Right lobe of liver (tissue), 4 donors: ENCODE measurements at regions not wholly inside any gene's neighbourhood (a gene's known extent, or its start where the extent isn't known, plus 50 kb on each side); places are given as distances from the start of the nearest gene placed in this dataset.

Source experiments
- CTCF ChIP-seq, 4 donors: fragments of 200-600 bp in 3 of 4; fragments of 450-650 bp in 1 of 4; IDR thresholded peaks; one replicate each; pipeline versions ENCODE4 v1.5.1 to v1.8.0; 2016 to 2022; ENCODE audit warnings: antibody characterized with exemption in 4 of 4, mild to moderate bottlenecking in 2 of 4
- POLR2A ChIP-seq: fragments of 450-650 bp; IDR thresholded peaks from one replicate; pipeline ENCODE4 v1.6.1; 2017; ENCODE audit warnings: antibody characterized with exemption, mild to moderate bottlenecking
- donor health status: DM: no; HTN: no; CAD: no.
- donor health status: DM: no; HTN: no; CAD: no.
- donor health status: DM: no; HTN: yes; CAD: no.

GRCh38 chr14:65229748-65230728 is 127.7 kb upstream of the MAX start:
- TF ChIP-seq POLR2A (no peak), CTCF (IDR thresholded peaks at IDR 0.05) (no peak)
